IgD-negative memory B cell (primary cell): ENCODE measurements at regions not wholly inside any gene's neighbourhood (a gene's known extent, or its start where the extent isn't known, plus 50 kb on each side); places are given as distances from the start of the nearest gene placed in this dataset.

Source experiments
- H3K27ac Mint-ChIP-seq, 3 donors: one replicate each; pipeline ENCODE4 v1.8.0; 2020 to 2022; ENCODE audit warnings: mild to moderate bottlenecking in 3 of 3, mixed read lengths in 3 of 3, moderate library complexity in 1 of 3
- H3K27me3 Mint-ChIP-seq: one replicate; pipeline ENCODE4 v1.8.0; 2021; ENCODE audit warnings: mixed read lengths
- H3K36me3 Mint-ChIP-seq: one replicate; pipeline ENCODE4 v1.8.0; 2020; ENCODE audit warnings: mild to moderate bottlenecking, mixed read lengths
- H3K4me1 Mint-ChIP-seq, 3 donors: one replicate each; pipeline ENCODE4 v1.8.0; 2020 to 2022; ENCODE audit warnings: mixed read lengths in 3 of 3, mild to moderate bottlenecking in 1 of 3
- H3K4me3 Mint-ChIP-seq, 4 donors: one replicate each; pipeline ENCODE4 v1.8.0; 2020 to 2022; ENCODE audit warnings: mild to moderate bottlenecking in 4 of 4, mixed read lengths in 4 of 4, moderate library complexity in 3 of 4
- H3K9me3 Mint-ChIP-seq, 3 donors: one replicate each; pipeline ENCODE4 v1.8.0; 2020 to 2021; ENCODE audit warnings: mixed read lengths in 3 of 3, mild to moderate bottlenecking in 1 of 3

DNA sequence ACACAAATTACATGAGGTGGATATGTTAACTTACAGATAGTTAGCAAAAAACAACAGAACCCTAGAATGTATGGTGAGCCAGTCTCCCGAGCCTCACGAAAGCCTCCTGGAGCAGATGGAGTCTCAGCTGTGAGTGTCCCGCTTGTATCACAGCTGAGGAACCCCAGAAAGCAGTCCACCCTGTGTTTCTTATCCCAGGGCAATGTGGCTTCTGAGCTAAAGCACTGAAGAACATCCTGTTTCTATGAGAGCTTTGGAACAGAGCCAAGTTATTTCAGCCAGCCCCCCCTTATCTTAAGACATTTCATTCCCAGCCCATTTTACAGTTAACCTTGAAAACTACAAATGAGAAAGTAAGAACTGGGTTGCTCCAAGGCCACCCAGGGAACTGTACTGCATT, 1220.9 kb upstream of the CDH6 start:
- no peaks in the 10 kb centered on the region for H3K4me1 Mint-ChIP-seq
- peaks cover 2 to 9% (median 3%) of the 10 kb centered on the region in 3 donors for H3K9me3 Mint-ChIP-seq
- H3K27ac Mint-ChIP-seq, result no peak overlapping the region
- H3K36me3 Mint-ChIP-seq, result no peaks in the 10 kb centered on the region
- H3K27me3 Mint-ChIP-seq, result no peaks in the 10 kb centered on the region
- no peak overlapping the region for H3K4me3 Mint-ChIP-seq

DNA sequence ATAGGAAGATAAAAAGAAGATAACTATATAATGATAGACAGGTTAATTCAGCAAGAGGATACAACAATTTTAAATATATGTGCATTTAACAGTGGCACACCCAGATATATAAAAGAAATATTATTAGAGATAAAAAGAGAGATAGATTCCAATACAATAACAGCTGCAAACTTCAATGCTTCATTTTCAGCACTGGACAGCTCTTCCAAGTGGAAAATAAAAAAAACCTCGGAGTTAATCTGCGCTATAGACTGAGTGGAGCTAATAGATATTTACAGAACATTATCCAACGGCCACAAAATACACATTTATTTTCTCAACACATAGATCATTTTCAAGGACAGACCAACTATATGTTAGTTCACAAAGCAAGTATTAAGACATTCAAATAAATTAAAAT, 1229.5 kb upstream of the CDH6 start:
- no peaks in the 10 kb centered on the region for H3K36me3 Mint-ChIP-seq
- H3K27ac Mint-ChIP-seq, result no peak overlapping the region
- no peaks in the 10 kb centered on the region for H3K27me3 Mint-ChIP-seq
- H3K4me3 Mint-ChIP-seq, result no peak overlapping the region
- no peaks in the 10 kb centered on the region for H3K4me1 Mint-ChIP-seq
- H3K9me3 Mint-ChIP-seq, result peaks cover 8 to 22% (median 9%) of the 10 kb centered on the region in 3 donors

- Mint-ChIP-seq H3K4me3 (no peak overlapping the region), H3K27ac (no peak overlapping the region), H3K27me3 (no peaks in the 10 kb centered on the region), H3K9me3 (peaks cover 2 to 17% (median 3%) of the 10 kb centered on the region in 3 donors), H3K36me3 (no peaks in the 10 kb centered on the region), H3K4me1 (no peaks in the 10 kb centered on the region)
Measured at GRCh38 chr5:29960323-29960722, 1233.2 kb upstream of the CDH6 start.

DNA sequence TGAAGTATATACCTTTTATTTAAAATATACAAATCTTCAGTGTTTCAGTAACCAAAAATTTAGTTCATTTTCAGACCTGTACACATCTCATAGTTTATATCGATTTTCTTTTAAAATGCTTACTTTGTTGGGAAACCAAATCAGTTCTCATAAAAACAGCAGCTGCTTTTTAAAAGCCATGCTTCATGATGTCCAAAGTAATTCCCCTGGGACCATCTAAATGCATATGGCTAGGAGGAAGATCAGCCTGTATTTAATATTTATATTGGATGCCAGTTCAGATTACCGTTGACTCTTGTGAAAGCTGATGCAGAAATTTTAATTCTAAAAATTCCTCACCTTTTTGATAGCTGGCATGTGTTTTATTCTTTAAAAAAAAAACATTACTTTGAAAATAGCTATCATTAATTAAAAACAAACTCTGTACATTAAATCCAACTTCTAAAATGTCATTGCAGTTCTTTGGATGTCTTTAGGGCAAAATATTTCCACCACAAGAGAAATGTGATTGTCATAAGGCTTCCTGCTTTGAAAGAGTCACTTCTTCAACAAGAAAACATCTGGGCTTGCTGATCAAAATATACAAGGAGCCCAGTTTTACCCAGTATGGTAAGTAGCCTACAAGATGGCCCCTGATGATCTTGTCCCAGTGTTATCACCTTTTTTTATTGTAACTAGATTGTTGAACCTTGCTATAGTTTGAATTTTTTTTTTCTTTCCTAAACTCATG, 1242.9 kb upstream of the CDH6 start:
- Mint-ChIP-seq H3K27me3 (no peaks in the 10 kb centered on the region), H3K4me1 (no peaks in the 10 kb centered on the region), H3K9me3 (peaks cover 0 to 1% (median 0%) of the 10 kb centered on the region in 3 donors), H3K36me3 (no peaks in the 10 kb centered on the region), H3K4me3 (no peak overlapping the region), H3K27ac (no peak overlapping the region)

DNA sequence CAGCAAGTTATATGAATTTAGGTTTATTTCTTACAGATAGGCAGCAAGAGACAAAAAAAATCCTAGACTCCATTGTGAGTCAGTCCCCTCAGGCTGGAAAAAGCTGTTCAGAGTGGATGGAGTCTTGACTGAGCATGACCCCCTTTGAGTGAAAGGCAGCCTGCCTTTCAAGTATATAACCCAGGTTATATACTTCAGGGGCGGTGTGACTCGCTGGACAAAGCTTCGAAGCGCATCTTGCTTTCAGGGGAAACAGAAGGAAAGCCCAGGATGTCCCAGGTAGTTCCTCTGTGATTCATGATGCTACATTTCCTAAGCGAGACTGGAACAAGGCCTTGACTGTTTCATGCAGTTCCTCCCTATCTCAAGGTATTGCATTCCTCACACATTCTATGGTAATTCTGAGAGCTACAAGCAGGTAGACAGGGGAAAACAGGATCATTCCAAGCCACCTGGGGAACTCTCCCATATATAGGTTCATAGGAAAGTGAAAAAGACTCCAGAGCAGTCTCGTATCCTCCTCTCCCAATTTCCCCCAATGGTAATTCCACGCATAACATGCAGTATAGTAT, 1244.1 kb upstream of the CDH6 start:
- Mint-ChIP-seq H3K27ac (no peak overlapping the region), H3K4me1 (no peaks in the 10 kb centered on the region), H3K9me3 (peaks cover 0 to 1% (median 0%) of the 10 kb centered on the region in 3 donors), H3K27me3 (no peaks in the 10 kb centered on the region), H3K36me3 (no peaks in the 10 kb centered on the region), H3K4me3 (no peak overlapping the region)

DNA sequence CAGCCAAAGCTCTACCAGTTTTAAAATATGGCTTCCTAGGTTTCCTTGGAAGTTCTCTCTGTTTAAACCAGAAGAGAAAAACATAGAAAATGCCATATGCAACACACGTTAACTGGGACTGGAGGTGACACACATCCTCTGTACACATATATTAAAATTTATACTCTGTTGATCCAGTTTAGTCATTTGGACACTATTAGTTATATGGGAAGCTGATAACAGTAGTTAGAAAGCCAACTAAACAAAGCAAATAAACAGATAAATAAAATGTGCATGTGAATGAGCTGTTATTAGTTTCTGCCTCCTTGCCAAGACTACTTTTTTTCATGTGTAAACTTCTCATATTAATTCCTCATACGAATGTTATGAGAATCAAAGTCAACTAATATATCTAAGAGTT, 1249.2 kb upstream of the CDH6 start:
- Mint-ChIP-seq H3K36me3 (no peaks in the 10 kb centered on the region), H3K9me3 (peaks cover 0 to 4% (median 1%) of the 10 kb centered on the region in 3 donors), H3K27me3 (no peaks in the 10 kb centered on the region), H3K27ac (no peak overlapping the region), H3K4me3 (no peak overlapping the region), H3K4me1 (no peaks in the 10 kb centered on the region)

DNA sequence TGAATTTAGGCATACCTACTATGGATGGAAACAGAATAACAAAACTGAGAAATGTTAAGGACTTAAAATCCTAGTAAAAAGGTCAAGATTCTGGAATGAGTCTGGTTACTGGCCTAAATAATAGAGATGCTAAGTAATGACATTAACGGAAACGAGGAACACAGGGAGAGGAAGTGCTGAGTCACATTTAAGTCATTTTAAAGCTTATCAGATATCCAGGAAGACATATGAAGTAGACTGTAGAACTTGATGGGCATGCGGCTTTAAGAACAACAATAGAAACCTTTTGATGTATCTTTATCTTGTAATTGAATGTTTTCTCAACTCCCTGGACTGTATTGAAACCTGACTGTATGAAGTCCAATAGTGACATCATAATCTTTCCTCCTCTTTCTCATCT, 1251.4 kb upstream of the CDH6 start:
- Mint-ChIP-seq H3K9me3 (peaks cover 0 to 4% (median 3%) of the 10 kb centered on the region in 3 donors), H3K36me3 (no peaks in the 10 kb centered on the region), H3K27ac (no peak overlapping the region)

DNA sequence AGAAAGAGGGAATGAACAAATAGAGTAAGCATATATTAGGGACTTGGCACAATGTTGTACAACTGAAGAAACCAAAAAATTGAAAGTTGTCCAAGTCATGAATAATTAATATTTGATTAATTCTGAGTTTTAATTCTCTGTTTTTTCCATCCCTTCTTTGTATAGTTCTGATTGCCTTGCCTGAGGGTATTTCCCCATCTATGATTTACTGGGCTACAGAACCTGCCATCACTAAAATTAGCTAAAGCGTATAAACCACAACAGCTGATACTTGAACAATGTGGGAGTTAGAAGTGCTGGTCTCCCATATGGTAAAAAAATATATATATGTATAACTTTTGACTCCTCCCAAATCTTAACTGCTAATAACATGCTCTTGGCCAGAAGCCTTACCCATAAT, 1253.5 kb upstream of the CDH6 start:
- Mint-ChIP-seq H3K36me3 (no peaks in the 10 kb centered on the region), H3K4me1 (no peaks in the 10 kb centered on the region), H3K27ac (no peak overlapping the region), H3K9me3 (peaks cover 0 to 4% (median 3%) of the 10 kb centered on the region in 3 donors), H3K27me3 (no peaks in the 10 kb centered on the region), H3K4me3 (no peak overlapping the region)

More for the DNA sequence above, 1251.4 kb upstream of the CDH6 start:
- no peaks in the 10 kb centered on the region for H3K4me1 Mint-ChIP-seq
- no peaks in the 10 kb centered on the region for H3K27me3 Mint-ChIP-seq
- H3K4me3 Mint-ChIP-seq, result no peak overlapping the region

- no peaks in the 10 kb centered on the region for H3K4me1 Mint-ChIP-seq
- peaks cover 0 to 3% (median 0%) of the 10 kb centered on the region in 3 donors for H3K9me3 Mint-ChIP-seq
- no peak overlapping the region for H3K4me3 Mint-ChIP-seq
- H3K27me3 Mint-ChIP-seq, result no peaks in the 10 kb centered on the region
- H3K36me3 Mint-ChIP-seq, result no peaks in the 10 kb centered on the region
- H3K27ac Mint-ChIP-seq, result no peak overlapping the region
Measured at GRCh38 chr5:29935371-29935770, 1258.1 kb upstream of the CDH6 start.

GRCh38 chr5:29930316-29930715, 1263.2 kb upstream of the CDH6 start:
- Mint-ChIP-seq H3K4me3 (no peak overlapping the region), H3K36me3 (no peaks in the 10 kb centered on the region), H3K27me3 (no peaks in the 10 kb centered on the region), H3K27ac (no peak overlapping the region), H3K9me3 (peaks cover 0 to 1% (median 0%) of the 10 kb centered on the region in 3 donors), H3K4me1 (no peaks in the 10 kb centered on the region)

DNA sequence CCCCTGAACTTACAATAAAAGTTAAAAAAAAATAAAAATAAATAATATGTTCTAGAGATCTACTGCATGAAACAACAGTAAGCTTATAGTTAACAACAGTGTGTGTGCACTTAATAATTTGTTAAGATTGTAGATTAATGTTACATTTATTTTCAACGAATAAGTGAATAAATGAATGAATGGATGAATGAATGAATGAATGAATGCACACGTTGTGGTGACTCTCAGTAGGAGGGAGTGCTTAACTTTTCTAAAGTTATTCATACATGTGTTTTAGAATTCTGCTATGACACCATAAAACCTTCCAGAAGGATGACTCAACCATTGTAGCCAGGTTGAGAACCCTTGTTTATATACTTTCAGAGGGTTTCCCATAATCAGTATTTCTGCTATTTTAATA, 1269.4 kb upstream of the CDH6 start:
- Mint-ChIP-seq H3K9me3 (peaks cover 0 to 7% (median 5%) of the 10 kb centered on the region in 3 donors), H3K4me1 (no peaks in the 10 kb centered on the region), H3K27ac (no peak overlapping the region), H3K36me3 (no peaks in the 10 kb centered on the region), H3K4me3 (no peak overlapping the region), H3K27me3 (no peaks in the 10 kb centered on the region)

DNA sequence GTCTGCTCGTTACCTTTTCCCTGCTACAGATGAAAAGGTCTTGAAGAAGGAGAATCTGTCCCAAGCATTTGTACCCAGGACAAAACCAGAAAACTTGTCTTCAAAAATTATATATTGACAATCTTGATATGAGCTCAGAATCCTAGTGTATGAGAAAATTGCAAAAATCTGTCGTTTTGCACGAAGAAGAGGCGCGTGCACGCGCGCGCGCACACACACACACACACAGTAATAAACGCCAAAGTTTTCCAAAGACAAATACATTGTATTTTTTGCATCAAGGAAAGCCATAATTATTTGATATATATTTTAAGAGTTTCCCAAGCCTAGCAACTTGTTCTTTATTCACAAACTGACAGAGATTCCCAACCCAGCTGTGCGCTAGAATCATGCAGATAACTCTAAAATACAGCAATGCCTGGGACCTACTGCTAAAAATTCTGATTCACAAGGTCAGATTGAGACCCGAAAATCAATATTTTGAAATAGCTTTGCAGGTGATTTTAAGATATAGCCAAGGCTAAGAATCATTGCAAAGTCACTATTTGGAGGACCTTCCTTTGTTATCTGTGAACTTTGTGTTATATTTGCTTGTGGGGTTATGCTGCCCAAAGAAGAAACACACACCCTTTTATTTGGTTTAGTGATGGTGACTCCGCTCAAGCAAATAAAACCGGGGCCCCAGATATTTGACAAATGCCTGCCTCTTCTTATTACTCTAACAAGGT, 1287.7 kb upstream of the CDH6 start:
- H3K27me3 Mint-ChIP-seq, result no peaks in the 10 kb centered on the region
- H3K9me3 Mint-ChIP-seq, result peaks cover 4 to 6% (median 5%) of the 10 kb centered on the region in 3 donors

DNA sequence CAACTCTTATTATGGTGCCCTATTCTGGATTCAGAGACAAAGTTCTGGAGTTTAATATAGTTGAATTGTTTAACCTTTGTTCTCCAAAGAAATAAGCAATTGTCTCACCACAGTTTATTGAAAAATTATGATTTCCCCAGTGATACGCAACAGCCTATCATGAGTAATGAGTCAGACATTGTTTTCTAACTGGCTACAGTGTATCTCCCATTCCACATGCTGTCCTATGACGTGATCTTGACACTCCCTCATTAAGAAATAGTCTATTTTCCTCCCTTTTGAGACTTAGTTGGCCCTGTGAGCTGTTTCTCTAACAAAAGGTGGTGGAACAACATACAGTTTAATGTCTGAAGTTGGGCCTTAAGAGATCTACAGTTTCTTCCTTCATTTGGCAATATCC, 1290.6 kb upstream of the CDH6 start:
- Mint-ChIP-seq H3K9me3 (no peaks in the 10 kb centered on the region), H3K4me1 (no peaks in the 10 kb centered on the region), H3K27ac (no peak overlapping the region), H3K4me3 (no peak overlapping the region), H3K36me3 (no peaks in the 10 kb centered on the region), H3K27me3 (no peaks in the 10 kb centered on the region)

More for the DNA sequence above, 1287.7 kb upstream of the CDH6 start:
- Mint-ChIP-seq H3K4me1 (no peaks in the 10 kb centered on the region), H3K36me3 (no peaks in the 10 kb centered on the region), H3K27ac (no peak overlapping the region), H3K4me3 (no peak overlapping the region)

- no peak overlapping the region for H3K27ac Mint-ChIP-seq
- H3K36me3 Mint-ChIP-seq, result no peaks in the 10 kb centered on the region
- no peak overlapping the region for H3K4me3 Mint-ChIP-seq
- no peaks in the 10 kb centered on the region for H3K27me3 Mint-ChIP-seq
- H3K9me3 Mint-ChIP-seq, result peaks cover 2 to 8% (median 5%) of the 10 kb centered on the region in 3 donors
- H3K4me1 Mint-ChIP-seq, result no peaks in the 10 kb centered on the region
Measured at GRCh38 chr5:29899583-29899982, 1293.9 kb upstream of the CDH6 start.

DNA sequence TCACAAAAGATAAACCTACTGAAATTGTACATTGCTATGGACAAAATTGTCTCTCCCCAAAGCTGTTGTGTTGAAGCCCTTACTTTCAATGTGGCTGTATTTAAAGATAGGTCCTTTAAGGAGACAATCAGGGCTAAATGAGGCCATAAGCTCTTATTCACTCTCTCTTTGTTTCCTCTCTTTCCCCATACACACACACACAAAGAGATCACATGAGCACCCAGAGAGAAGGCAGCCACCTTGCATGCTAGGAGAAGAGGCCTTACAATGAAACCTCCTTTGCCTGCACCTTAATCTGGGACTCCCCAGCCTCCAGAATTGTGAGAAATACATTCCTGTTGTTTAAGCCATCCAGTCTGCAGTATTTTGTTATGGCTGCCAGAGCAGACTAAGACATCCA, 1295.6 kb upstream of the CDH6 start:
- H3K27me3 Mint-ChIP-seq, result no peaks in the 10 kb centered on the region
- no peak overlapping the region for H3K27ac Mint-ChIP-seq
- peaks cover 2 to 8% (median 5%) of the 10 kb centered on the region in 3 donors for H3K9me3 Mint-ChIP-seq
- no peak overlapping the region for H3K4me3 Mint-ChIP-seq
- H3K4me1 Mint-ChIP-seq, result no peaks in the 10 kb centered on the region
- no peaks in the 10 kb centered on the region for H3K36me3 Mint-ChIP-seq
